ENCODE measurements at regions not wholly inside any gene's neighbourhood (a gene's known extent, or its start where the extent isn't known, plus 50 kb on each side); places are given as distances from the start of the nearest gene placed in this dataset.
"Not testable (repeated sequence)": the region's sequence is repeated elsewhere in the genome, so short reads cannot be mapped to it uniquely, and the experiment has no call there.

DNA sequence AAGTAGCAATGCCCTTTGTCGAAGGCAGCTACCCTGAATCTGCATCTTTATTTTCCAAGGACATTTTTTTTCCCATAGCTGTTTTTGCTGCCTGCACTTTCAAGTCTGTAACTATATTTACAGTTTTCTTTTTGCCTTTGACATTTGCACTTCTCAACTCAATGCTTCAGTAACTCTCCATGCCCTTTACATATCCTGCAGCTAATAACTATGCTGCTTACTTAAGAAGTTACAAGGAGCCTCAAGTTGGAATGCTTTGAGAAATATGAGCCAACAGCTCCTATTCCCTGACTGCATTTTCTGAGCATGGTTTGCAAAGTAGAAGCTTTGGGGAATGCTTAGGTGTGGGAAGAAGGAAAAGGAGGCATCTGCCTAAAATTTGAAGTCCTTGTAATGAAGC lies 194.8 kb upstream of the TRPC7 start:
- DNase-seq (ENCODE audit: low read depth in 3 of 3, low spot score in 1 of 3) = no peak

DNA sequence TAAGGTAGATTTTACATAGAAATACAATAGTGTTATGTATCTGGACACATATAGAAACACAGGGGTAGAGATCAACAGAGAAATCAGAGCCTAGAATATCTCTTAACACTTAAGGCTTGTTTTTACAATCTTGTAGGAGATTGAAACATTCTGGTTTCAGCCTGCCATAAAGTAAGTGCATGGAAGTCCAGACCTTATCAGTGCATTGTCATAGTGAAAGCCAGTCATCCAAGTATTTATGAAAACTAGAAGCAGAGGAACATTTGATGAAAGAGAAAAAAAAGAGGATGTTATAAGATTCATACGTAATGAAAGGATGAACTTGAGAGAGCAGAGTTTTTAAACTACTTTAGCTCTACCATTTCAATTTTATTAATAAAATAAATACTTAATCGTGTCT lies 194.3 kb upstream of the TRPC7 start:
- DNase-seq (ENCODE audit: low read depth in 3 of 3, low spot score in 1 of 3) = no peak

DNA sequence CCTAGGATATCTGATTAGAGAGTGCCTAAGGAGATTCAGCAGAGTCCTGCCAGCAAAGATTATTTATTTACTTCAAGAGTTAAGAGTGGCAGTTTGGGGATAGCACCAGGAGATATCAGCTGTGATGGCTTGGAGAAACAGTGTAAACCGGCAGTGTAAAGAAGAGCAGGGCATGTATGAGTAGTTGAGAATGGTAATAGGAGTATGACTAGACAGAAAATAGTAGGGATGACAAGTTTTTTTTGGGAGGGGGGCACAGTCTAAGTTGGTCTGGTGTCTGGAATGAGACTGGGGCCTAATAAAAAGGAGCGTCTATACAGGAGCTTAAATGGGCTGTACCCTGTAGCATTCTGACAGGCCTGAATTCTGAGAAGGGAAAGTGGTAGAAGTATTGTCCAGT lies 181.8 kb upstream of the TRPC7 start:
- not testable (repeated sequence) for DNase-seq (ENCODE audit: low read depth in 3 of 3, low spot score in 1 of 3)

DNA sequence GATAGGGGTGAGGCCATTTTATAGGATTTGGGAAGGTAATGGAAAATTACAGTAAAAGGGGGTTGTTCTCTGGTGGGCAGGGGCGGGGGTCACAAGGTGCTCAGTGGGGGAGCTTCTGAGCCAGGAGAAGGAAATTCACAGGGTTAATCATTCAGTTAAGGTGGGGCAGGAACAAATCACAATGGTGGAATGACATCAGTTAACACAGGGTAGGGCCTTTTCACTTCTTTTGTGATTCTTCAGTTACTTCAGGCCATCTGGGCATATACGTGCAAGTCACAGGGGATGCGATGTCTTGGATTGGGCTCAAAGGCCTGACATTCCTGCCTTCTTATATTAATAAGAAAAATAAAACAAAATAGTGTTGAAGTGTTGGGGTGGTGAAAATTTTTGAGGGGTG lies 181.1 kb upstream of the TRPC7 start:
- DNase-seq (ENCODE audit: low read depth in 3 of 3, low spot score in 1 of 3) = not testable (repeated sequence)

DNA sequence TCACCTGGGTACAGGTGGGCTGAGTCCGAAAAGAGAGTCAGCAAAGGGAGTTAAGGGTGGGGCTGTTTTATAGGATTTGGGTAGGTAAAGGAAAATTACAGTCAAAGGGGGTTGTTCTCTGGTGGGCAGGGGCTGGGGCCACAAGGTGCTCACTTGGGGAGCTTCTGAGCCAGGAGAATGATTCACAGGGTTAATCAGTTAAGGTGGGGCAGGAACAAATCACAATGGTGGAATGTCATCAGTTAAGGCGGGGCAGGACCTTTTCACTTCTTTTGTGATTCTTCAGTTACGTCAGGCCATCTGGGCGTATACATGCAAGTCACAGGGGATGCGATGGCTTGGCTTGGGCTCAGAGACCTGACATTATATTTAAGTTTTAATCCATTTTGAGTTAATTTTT lies 179.7 kb upstream of the TRPC7 start:
- DNase-seq (ENCODE audit: low read depth in 3 of 3, low spot score in 1 of 3) = not testable (repeated sequence)

DNA sequence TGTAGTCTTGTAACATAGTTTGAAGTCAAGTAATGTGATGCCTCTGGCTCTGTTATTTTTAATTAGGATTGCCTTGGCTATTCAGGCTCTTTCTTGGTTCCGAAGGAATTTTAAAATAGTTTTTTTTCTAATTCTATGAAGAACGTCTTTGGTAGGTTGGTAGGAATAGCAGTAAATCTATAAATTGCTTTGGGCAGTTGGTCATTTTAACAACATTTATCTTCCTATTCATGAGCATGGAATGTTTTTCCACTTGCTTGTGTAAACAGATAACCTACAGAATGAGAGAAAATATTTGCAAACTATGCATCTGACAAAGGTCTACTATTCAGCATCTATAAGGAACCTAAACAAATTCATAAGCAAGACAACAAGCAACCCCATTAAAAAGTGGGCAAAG lies 173.2 kb upstream of the TRPC7 start:
- no peak for DNase-seq (ENCODE audit: low read depth in 3 of 3, low spot score in 1 of 3)

DNA sequence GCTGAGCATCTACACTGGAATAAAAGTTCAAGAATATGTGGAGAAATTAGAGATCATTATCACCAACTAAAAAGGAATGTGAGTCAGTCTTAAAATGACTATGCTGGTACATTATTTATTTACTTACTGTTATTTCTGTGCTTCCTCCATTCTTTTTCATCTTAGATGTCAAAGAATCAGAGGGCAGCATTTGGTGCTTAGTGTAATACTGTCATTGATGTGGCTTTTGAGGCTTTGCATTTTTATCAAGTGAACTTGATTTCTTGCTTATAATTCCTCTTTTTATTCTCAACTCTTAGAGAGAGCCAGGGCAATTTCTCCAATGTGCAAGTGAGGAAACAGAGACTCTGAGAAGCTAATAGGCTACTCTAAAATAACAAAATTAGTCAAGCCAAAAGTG lies 163.7 kb upstream of the TRPC7 start:
- DNase-seq (ENCODE audit: low read depth in 3 of 3, low spot score in 1 of 3) = no peak

DNA sequence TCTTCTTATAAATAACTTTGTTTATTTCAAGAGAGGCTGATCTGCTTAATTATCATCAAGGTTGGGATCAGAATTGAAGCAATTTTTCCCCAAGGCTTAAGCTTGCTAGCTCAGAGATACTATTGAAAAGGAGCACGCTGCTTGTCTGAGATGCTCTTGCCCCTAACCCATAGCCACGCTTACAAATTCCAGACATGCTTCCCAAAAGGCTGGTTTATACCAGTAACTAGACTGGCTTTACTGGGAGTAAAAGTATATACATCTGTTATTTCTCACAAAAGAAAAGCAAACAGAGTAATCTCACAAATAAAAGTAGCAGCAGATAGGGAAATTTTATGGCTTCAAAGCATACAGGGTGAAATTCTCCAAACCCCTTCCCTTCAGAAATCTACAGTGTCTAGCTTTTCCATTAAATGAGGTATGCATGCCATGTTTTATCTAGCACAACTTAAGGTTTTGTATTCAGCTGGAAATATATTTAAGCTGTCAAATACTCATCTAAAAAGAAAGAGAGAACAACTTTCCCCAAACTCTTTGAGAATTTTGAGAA lies 163.2 kb upstream of the TRPC7 start:
- no peak for DNase-seq (ENCODE audit: low read depth in 3 of 3, low spot score in 1 of 3)

DNA sequence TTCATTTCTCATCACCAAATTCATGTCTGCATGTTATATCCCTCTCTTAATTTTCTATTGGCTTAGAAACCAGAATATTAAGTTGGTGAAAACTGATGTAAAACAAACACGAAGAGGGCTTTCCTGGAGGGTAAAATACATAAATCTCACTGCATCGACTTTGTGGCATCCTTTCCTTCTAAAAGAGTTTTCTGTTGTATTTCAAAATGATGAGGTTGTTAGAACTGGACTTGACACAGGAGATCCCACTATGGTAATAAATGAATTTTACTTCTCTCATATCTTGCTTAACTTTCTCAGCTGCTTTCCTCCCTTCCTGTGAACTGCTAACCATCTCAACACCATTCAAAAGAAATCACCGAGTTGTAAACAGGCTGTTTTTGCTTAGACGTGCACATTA lies 162.0 kb upstream of the TRPC7 start:
- no peak for DNase-seq (ENCODE audit: low read depth in 3 of 3, low spot score in 1 of 3)

DNA sequence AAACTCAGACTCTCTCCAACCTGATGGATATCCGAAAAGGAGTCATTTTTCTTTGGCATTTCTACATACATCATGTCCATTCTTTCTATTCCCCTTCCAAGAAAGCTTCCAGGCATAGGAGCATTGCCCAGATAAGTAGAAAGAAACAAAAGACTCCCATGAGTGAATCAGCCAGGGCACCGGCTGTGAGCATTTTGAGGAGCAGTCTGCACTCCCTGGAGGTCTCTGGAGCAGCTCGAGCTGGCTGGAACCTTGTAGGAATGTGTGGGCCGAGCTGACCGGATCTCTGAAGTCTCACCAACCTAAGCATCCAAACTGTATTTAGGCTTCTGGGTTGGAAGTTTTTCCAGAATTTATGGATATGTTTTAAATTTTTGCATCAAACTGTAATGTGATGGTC lies 161.4 kb upstream of the TRPC7 start:
- no peak for DNase-seq (ENCODE audit: low read depth in 3 of 3, low spot score in 1 of 3)

DNA sequence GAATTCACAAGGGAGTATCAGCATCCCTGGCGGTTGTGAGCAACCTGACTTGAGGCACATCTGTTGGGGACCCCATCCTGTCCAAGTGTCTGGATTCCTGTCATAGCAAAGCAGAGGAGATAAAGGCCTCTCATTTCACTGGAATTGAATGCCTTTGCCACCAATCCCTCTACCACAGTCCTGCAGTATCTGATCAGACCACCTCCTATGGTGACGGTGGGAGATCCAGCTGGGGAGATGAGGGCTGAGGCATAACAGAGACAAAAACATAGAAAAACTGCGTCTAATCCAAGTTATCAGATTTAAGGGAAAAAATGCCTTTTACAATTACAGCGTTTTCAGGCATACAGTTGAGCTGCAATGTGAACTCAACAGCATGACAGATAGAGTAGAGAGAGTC lies 160.7 kb upstream of the TRPC7 start:
- DNase-seq (ENCODE audit: low read depth in 3 of 3, low spot score in 1 of 3) = no peak

DNA sequence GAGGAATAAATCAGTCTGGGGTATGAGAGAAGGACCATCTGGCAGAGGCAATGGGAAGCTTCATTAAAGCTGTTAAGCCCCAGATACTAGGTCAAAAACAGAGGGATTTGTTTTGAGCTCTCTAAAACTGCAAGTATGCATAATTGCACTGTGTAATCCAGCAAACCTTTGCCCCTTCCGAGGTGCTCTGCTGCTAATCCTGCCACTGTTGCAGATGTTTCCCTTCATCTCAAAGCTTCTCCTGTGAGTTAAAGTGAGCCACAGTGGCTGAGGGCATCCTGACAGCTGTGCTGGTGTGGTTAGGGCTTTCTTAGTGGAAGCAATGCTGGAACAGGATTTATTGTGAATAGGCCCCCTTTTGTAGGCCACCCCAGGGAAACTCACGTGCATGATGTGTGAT lies 160.3 kb upstream of the TRPC7 start:
- no peak for DNase-seq (ENCODE audit: low read depth in 3 of 3, low spot score in 1 of 3)

DNA sequence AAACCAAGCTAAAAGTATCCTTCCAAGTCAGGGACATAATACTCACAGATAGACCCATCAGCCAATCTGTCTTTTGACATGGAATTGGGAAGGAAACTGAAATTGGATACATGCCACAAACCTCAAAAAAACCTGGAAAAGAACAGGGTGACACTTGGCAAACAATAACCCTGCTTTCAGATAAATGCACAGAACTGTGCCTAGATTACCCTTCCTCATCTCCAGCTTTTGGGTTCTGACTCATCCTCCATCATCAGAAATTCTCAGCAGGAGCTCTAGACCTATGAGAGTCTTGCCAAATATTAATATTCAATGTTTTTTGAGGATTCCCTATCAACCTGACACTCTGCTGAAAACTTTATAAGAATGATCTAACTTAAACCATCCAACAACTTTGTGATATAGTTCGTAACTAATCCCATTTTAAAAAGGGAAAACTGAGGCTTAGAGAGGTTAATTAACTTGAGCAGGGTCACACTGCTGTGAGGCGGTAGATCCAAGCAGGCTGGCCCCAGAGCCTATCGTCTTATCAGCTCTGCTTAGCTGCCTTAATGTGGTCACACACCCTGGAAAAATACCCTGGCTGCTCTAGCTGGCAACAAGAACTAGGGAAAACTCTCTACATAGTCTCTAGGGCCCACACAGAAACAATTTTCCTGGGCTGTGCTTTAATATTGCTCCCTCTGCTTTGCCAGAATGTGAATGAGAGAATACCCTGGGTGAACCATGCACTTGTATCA lies 157.0 kb upstream of the TRPC7 start:
- DNase-seq (ENCODE audit: low read depth in 3 of 3, low spot score in 1 of 3) = no peak

DNA sequence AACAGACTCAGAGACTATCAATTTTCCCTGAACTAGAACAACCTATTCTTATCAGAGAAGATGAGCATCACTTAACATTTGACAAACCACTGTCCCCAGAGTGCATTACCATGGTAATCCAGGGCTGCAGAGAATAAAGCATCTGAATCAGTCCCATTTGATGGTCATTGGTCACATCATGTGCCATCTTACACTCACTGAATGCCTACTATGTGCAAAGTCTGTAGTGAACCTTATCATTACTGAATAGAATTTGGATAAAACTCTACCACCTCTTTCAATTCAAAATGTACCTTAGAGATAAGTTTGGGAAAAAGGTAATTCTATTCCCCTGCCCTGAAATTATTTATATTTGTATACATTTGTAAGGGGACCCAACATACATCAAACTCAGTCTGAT lies 156.4 kb upstream of the TRPC7 start:
- DNase-seq (ENCODE audit: low read depth in 3 of 3, low spot score in 1 of 3) = no peak

DNA sequence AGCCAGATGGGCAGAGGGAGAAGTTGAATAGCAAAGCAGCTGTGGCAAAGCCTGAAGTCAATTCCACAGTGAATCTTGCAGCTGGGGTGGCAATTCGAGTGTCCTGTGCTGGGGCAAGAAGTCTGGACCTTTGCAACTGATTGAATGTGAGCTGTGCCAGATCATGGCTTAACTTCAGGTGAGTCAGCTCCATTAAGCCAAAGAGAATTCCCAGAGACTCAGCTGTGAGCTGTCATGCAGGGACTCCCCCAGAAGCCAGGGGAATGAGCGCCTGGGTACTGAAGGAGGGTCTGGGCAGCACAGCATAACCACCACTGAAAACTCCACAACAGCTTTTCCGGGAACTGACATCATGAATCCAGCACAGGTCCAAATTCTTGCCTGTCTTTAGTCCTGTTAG lies 153.5 kb upstream of the TRPC7 start:
- no peak for DNase-seq (ENCODE audit: low read depth in 3 of 3, low spot score in 1 of 3)

DNA sequence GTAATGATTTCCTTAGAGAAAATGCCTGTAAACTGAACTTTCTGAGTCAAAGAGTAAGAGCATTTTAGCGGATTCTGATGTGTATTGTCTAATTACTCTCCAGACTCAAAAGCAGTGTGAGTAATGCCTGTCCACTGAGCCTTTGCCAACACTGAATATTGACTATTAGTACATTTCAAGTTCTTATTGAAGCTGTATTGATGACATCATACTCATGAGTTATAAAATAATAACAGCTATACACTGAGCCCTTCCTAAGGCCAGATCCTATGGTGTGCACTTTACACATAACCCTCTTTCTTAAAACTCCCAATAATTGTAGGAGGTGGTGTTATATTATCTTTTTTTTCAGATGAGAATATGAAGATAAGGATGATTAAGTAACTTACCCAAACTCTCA lies 152.8 kb upstream of the TRPC7 start:
- no peak for DNase-seq (ENCODE audit: low read depth in 3 of 3, low spot score in 1 of 3)

DNA sequence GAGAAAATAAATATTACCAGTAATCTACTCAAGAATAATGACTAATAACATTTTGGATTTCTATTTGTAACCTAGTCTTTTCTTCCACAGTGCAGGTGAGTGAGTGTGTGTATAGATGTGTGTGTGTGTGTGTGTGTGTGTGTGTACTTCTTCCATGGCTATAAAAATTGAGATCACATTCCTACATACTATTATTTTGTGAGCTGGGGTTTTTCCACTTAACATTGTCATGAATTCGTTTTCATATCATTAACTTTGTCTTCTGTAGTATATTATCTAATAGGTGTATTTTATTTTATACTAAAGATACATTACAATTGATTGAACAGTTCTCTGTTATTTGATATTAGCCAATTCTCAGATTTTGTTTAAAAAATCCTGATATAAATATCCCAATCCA lies 152.4 kb upstream of the TRPC7 start:
- DNase-seq (ENCODE audit: low read depth in 3 of 3, low spot score in 1 of 3) = no peak

DNA sequence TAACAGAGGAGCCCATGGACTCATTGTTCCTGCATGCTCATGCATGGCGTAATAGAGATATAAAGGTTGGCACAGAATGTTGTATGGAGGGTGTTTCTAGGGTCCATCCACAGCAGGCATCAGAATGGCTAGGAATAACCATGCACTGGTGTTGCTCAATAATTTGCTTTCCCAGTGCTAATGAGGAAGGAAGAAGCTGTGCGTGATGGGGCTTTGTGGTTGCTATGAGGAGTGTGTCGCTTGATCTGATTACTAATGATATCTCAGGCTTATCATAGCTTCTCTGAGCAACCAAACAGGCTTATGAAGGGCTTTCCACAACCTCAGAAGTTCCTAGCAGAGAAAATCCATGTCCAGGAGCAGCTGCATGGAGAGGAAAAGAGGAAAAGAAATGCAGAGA lies 151.3 kb upstream of the TRPC7 start:
- no peak for DNase-seq (ENCODE audit: low read depth in 3 of 3, low spot score in 1 of 3)

DNA sequence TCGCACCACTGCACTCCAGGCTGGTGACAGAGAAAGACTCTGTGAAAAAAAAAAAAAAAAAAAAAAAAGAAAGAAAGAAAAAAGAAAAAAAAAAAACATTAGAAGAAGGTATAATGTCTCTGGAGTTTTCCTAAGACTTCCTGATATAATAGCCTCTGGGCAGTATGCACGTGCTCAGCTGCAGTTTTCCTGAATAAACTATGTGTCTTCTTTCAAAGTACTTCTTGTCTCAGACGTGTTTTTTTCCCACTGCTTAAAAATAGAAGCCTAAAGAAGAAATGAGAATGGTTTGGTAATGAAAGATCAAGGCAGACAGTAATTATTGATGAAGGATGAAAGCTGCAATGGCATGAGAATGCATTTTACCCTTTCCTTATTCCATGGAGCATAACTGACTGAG lies 148.1 kb upstream of the TRPC7 start:
- no peak for DNase-seq (ENCODE audit: low read depth in 3 of 3, low spot score in 1 of 3)

DNA sequence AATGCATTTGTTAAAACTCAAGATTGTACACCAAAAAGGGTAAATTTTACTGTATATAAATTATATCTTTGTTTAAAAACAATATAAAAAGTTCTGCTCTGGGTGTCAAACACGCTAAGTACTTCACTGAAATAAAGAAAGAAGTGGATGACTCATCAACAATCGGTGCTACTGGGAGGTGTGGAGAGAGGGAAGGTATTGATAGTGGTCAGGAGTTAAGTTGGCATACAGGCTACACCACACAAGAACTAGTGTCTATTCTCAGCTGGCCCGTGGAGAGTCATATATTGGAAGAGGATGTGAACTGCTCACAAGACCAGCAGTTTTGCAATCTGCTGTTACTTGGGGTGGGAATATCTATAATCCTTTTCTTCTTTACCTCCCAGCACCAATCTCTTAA lies 145.7 kb upstream of the TRPC7 start:
- no peak for DNase-seq (ENCODE audit: low read depth in 3 of 3, low spot score in 1 of 3)

DNA sequence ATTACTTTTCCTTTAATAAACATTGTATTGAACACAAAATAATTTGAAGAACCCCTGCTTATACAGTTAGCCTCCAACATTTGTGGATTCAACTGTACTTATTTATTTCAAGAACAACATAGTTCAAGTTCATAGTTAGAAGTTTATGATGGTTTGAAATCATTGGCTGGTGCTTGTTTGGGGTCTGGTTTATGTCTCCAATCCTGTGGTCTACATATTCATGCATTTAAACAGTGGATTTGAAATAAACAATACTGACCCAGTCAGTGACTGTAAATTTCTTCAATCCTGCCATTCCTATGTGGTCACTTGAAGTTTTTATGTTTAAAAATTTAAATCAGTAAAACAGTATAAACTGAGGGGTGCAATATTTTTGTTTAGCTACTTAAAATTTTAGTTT lies 145.1 kb upstream of the TRPC7 start:
- DNase-seq (ENCODE audit: low read depth in 3 of 3, low spot score in 1 of 3) = no peak

DNA sequence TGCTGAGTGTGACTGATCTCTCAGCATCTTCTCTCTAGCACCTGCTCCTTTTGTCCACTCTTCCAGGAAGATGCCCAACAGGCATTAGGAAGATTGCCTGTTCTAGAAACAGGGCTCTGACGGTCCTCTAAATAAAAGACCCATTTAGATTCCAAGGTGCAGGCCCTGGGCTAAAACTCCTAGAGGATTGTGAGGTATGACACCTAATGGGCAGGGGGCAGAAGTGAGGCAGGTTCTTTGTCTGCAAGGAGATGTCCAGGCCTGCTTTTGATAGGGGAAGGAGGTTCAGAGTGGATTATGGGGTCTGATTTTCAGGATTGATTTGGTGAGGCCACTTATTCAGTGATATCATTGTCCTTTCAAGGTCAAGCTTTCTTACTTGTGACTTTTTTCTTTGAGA lies 140.8 kb upstream of the TRPC7 start:
- DNase-seq (ENCODE audit: low read depth in 3 of 3, low spot score in 1 of 3) = no peak

DNA sequence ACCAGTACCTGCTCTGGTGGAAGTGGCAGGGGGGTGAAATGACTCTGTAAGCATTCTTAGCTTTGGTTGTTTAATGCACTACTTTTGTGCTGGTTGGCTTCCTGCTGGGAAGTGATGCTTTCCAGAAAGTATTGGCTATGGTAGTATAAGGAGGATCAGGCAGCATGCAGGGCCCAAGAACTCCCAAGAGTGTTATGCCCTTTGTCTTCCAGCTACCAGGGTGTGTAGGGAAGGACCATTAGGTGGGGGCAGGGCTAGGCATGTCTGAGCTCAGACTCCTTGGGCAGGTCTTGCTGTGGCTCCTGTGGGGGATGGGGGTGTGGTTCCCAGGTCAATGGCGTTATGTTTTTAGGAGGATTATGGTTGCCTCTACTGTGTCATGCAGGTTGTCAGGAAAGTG lies 135.8 kb upstream of the TRPC7 start:
- no peak for DNase-seq (ENCODE audit: low read depth in 3 of 3, low spot score in 1 of 3)

Measured in stimulated activated CD4-positive, alpha-beta T cell treated with anti-CD3 and anti-CD28 coated beads, TNF-alpha, amount 100 ng/mL, for 1 hour (primary cell).